Mesothelial cell of epicardium (in vitro differentiated cells): ENCODE measurements at regions not wholly inside any gene's neighbourhood (a gene's known extent, or its start where the extent isn't known, plus 50 kb on each side); places are given as distances from the start of the nearest gene placed in this dataset.
"Not testable (repeated sequence)": the region's sequence is repeated elsewhere in the genome, so short reads cannot be mapped to it uniquely, and the experiment has no call there.

Experiments used
- DNase-seq, 2 experiments: peaks; one replicate each; pipeline ENCODE4 v3.0.0; 2021; ENCODE audit warnings: low spot score in 2 of 2; ENCODE audit not compliant: unreplicated experiment in 2 of 2
- H3K27ac Mint-ChIP-seq: 2 replicates; pipeline ENCODE4 v1.8.0; 2021; ENCODE audit warnings: mixed read lengths
- H3K27me3 Mint-ChIP-seq: 2 replicates; pipeline ENCODE4 v1.8.0; 2021; ENCODE audit warnings: low read depth, mixed read lengths
- H3K36me3 Mint-ChIP-seq: 2 replicates; pipeline ENCODE4 v1.8.0; 2021; ENCODE audit warnings: mixed read lengths
- H3K4me1 Mint-ChIP-seq: 2 replicates; pipeline ENCODE4 v1.8.0; 2021; ENCODE audit warnings: mixed read lengths
- H3K4me3 Mint-ChIP-seq: 2 replicates; pipeline ENCODE4 v1.8.0; 2021; ENCODE audit warnings: mild to moderate bottlenecking, moderate library complexity, mixed read lengths
- H3K9me3 Mint-ChIP-seq: 2 replicates; pipeline ENCODE4 v1.8.0; 2021; ENCODE audit warnings: mixed read lengths

DNA sequence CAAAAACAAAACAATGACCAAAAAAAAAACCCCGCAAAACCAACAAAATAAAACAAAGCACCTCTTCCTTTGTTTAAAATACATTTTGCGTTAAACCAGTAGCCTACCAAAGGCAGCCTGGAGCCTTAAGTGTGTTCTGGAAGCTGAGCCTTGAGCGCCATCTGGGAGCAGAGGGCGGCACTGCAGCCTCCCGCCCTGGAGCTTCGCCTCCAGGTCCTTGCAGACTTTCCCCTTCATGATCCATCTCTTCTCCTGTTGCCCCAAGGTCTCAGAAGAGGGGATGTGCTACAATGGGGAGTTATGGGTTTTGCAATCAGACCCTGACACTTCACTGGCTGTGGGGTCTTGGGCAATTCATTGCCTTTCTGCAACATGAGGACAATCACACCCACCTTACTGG is 204.9 kb downstream of the NPIPA8 start:
- not testable (repeated sequence) for H3K4me3 Mint-ChIP-seq, H3K27me3 Mint-ChIP-seq, H3K9me3 Mint-ChIP-seq, DNase-seq, H3K36me3 Mint-ChIP-seq, H3K4me1 Mint-ChIP-seq, H3K27ac Mint-ChIP-seq

DNA sequence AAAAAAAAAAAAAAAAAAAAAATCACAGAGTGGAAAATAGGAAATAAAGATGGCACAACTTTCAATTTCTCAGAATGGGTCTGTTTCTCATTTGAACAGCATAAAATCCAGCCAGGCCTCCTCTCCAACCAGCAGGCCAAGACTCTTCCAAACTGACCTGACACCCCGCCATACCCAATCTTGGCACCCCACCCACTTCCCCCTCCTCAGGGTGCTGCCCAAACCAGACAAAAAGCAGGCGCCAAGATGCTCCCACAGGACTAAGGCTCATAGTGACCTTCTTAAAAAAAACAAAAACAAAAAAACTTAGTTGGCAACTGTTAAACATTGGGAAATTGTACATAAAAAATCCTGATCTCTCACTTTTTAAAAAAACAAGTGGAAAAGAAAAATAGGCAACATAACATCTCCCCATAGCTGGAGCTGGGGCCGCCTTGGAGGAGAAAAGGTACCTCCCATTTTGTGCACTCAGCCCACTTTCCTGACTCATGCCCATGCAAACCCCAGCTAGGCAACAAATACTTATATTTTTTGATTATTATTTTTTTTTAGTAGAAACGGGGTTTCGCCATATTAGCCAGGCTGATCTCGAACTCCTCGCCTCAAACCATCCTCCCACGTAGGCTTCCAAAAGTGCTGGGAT is 205.9 kb downstream of the NPIPA8 start:
- not testable (repeated sequence) for H3K27me3 Mint-ChIP-seq, DNase-seq, H3K27ac Mint-ChIP-seq, H3K9me3 Mint-ChIP-seq, H3K4me1 Mint-ChIP-seq, H3K4me3 Mint-ChIP-seq, H3K36me3 Mint-ChIP-seq

DNA sequence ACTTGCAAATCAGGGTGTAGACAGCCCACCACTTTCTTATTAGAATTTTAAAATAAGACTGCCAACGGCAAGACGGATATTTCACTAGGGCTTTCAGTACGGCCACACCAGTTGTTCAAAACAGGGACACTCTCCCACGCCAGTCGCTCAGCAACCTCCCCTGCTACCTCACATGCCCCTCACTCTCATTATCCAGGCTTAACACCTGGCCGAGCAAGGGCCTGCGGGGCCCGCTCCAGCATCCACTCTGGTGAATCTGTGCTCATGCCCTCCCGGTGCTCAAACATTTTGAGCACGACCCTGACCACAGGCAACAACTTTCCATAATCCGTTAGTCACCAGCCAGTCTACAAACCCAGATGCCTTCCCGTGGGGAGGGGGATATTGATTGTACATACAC is 209.5 kb downstream of the NPIPA8 start:
- H3K4me1 Mint-ChIP-seq, H3K4me3 Mint-ChIP-seq, H3K27me3 Mint-ChIP-seq, DNase-seq, H3K36me3 Mint-ChIP-seq, H3K27ac Mint-ChIP-seq, H3K9me3 Mint-ChIP-seq: not testable (repeated sequence)

DNA sequence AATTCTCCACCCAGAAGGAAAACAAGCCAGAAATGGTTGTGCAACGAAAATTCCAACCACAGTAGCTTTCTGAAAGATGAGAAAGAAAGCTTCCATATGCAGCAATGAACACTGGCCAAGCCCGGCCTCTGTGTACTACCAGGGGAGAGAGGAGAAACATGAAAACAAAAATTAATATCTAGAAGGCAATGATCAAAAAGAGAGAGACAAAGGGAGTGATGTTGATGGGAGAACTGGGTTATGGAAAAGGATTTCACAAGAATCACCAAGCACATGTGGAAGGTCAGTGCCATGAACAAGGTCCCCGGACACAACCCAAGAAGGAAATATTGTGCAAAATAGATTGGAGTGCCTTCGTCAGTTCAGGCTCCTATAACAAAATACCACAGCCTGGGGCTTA is 217.4 kb downstream of the NPIPA8 start:
- not testable (repeated sequence) for H3K27ac Mint-ChIP-seq, H3K4me3 Mint-ChIP-seq, H3K4me1 Mint-ChIP-seq, DNase-seq, H3K9me3 Mint-ChIP-seq, H3K36me3 Mint-ChIP-seq, H3K27me3 Mint-ChIP-seq

DNA sequence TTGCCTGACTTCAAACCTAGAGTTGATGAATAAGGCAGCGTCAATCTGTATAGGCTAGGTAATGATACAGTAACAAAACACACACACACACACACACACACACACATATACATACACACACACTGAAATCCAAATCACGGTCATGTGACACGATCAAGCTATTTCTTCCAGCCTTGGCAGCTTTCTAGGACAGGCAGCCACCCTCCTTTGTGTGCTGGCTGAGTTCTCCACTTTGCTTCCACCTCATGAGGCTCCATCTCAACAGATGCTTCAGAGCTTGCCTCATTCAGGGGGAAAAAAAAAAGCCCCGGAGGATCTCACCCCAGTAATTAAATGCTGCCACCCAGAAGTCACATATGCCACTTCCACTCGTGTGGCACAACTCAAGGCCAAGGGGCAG is 217.9 kb downstream of the NPIPA8 start:
- H3K36me3 Mint-ChIP-seq, DNase-seq, H3K27me3 Mint-ChIP-seq, H3K9me3 Mint-ChIP-seq, H3K27ac Mint-ChIP-seq, H3K4me3 Mint-ChIP-seq, H3K4me1 Mint-ChIP-seq: not testable (repeated sequence)

DNA sequence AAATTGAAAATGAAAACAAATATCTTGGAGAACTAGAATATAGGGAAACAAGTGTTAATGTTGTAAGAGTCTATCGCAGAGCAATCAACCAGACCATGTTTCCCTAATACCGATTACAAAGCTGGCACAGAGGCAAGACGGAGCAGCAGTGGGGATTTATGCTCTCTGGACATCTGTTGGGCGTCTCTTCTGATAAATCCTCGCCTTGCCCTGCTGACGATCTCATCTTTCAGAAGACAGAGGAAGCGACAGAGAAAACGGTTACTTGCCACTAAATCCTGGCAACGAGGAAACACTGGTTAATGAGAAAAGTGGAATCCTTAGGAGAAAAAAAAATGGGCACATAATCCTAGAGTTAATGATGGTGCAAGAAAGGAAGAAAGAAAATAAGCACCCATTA is 218.5 kb downstream of the NPIPA8 start:
- not testable (repeated sequence) for H3K4me1 Mint-ChIP-seq, H3K36me3 Mint-ChIP-seq, H3K4me3 Mint-ChIP-seq, H3K9me3 Mint-ChIP-seq, H3K27ac Mint-ChIP-seq, DNase-seq, H3K27me3 Mint-ChIP-seq

DNA sequence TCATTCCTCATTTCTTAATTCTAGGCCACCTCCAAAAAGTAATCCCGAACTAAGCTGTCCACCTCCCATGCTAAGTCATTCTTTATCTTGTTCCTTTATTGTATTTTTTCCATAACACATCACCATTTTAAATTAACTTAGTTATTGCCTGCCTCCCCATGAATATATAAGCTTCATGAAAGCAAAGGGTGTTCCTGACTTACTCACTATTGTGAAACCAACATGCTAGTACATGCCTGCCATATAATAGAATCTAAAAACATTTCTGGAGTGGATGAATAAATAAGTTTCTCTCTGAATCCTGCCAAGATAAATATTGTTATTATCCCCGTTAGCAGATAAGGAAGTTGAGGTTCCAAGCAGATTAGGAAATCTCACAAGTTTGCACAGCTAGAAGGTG is 232.1 kb downstream of the NPIPA8 start:
- not testable (repeated sequence) for H3K9me3 Mint-ChIP-seq, DNase-seq, H3K27me3 Mint-ChIP-seq, H3K4me1 Mint-ChIP-seq, H3K27ac Mint-ChIP-seq, H3K36me3 Mint-ChIP-seq, H3K4me3 Mint-ChIP-seq

DNA sequence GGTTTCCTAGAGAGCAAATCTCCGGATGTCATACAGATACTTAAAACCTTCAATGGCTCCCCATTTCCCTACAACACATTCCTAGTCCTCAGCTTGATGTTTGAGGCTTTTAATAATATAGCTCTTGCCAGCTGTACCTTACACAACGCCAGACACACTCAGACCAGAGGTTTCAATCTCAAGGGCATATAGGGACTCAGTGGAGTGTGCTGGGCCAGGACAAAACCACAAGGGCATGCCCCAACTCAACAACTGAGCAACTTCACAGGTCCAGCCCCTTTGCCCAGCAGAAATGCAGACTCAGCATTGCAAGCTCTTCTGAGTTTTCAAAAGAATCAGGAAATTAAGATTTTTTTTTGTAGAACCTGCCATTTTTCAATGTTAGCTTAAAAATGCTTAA is 235.5 kb downstream of the NPIPA8 start:
- H3K36me3 Mint-ChIP-seq, H3K27ac Mint-ChIP-seq, H3K27me3 Mint-ChIP-seq, H3K9me3 Mint-ChIP-seq, DNase-seq, H3K4me1 Mint-ChIP-seq, H3K4me3 Mint-ChIP-seq: not testable (repeated sequence)

DNA sequence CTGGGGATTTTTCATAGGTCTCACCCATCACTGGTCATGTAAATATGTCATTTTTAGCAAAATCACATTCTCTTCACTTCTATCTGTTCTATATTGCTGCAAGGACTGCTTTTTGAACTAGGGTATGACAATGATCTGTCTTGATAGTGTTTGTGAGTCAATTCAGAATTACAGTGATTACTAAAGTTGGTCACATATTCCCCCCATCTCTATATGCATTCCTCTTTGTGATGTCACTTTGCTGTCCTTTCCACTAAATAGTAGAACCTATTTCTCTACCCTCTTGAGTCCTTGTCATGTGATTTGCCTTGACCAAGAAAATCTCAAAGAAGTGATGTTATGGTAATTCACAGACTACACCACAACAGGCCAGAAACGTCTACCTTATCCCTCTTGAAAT is 243.9 kb downstream of the NPIPA8 start:
- H3K4me1 Mint-ChIP-seq, DNase-seq, H3K36me3 Mint-ChIP-seq, H3K27me3 Mint-ChIP-seq, H3K4me3 Mint-ChIP-seq, H3K27ac Mint-ChIP-seq, H3K9me3 Mint-ChIP-seq: not testable (repeated sequence)

DNA sequence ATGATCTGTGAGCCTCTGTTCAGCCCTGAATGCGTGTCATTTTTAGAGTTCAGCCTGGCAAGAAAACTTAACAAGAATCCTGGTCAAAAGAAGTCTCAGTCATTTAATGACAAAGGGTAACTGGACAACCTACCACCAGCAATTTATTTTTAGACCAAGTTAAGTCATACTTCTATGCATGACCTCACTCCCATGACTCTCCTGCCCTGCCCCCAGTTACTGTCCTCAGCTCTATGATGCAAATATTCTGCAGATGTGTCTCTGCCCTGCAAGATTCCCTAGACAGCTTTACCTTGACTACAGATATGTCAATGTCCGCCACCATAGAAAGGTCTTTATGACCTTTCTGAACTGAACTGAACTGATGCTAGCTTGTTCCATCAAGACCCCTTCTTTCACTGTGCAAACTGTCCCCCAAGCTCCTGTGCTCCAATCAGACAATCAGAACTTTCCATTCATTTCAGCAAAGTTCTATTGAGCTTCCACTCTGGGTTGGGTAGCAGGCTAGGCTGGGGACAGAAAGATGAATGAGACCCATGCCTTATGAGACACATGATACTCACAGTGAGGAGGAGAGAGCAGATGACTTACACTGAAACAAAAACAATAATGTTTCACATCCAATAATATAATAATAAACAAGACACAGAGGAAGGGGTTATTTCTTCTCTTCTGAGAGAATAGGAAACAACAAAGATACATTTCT is 255.7 kb downstream of the NPIPA8 start:
- H3K4me1 Mint-ChIP-seq, H3K36me3 Mint-ChIP-seq, H3K9me3 Mint-ChIP-seq, DNase-seq, H3K27ac Mint-ChIP-seq, H3K4me3 Mint-ChIP-seq, H3K27me3 Mint-ChIP-seq: not testable (repeated sequence)

DNA sequence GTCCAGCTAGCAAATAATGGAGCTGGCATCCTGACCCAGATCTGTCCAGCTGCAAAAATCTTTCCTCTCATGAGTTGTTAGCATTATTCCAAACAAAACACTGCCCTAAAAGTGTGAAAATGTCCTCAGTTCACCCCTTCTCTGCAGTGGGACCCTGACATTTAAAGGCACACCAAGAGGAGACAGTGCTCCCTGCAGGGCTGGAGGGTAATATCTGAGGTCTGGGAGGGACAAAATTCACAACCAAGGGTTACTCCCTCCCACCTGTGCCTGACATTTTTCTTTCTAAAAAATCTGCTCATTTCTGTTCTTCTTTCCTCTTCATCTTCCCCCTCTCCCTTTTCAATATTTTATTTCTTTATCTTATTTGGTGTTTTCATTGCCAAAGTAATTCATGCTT is 258.6 kb downstream of the NPIPA8 start:
- H3K9me3 Mint-ChIP-seq, H3K4me1 Mint-ChIP-seq, H3K36me3 Mint-ChIP-seq, H3K27ac Mint-ChIP-seq, H3K27me3 Mint-ChIP-seq, DNase-seq, H3K4me3 Mint-ChIP-seq: not testable (repeated sequence)
